HepG2 (cell line): ENCODE measurements at regions not wholly inside any gene's neighbourhood (a gene's known extent, or its start where the extent isn't known, plus 50 kb on each side); places are given as distances from the start of the nearest gene placed in this dataset.

Source experiments
- ATAC-seq: fragments of 200-7000 bp; cut with Tn5 transposase; 3 replicates; pipeline ENCODE4 v1.9.1; 2020; ENCODE audit warnings: mild to moderate bottlenecking, moderate library complexity
- BruUV-seq: library from RNA; stranded (reverse); fragments of 400-500 nt; replicated peaks from 2 replicates; lab custom pipeline; 2021; lab: Mats Ljungman, UMichigan
- CTCF ChIA-PET: fragments of 300-600 bp; formaldehyde crosslinking; extraction: SDS; loops from one replicate; lab custom pipeline; 2021; ENCODE audit warnings: low total read pairs, inconsistent platforms, low intra/inter-chr PET ratio; lab: Yijun Ruan, JAX
- POLR2A ChIA-PET: fragments of 350-600 bp; sonication (Branson Sonifier 250); formaldehyde crosslinking; loops from one replicate; lab custom pipeline; 2020; ENCODE audit warnings: antibody characterized with exemption, inconsistent platforms; lab: Yijun Ruan, JAX
- DNase-seq: peaks from one replicate; pipeline ENCODE4 v3.0.0-alpha.2; 2015; ENCODE audit warnings: low spot score
- FAIRE-seq: peaks from 3 replicates; lab custom pipeline; 2011; peaks lifted over from hg19 to GRCh38; lab: Jason Lieb, UNC
- H2AFZ ChIP-seq: one replicate; pipeline ENCODE4 v1.6.1; 2011; ENCODE audit warnings: low read length, inconsistent platforms
- H3K27ac ChIP-seq: fragments of 300-600 bp; 3 replicates; pipeline ENCODE4 v1.8.0; 2011; ENCODE audit warnings: mixed run types, mild to moderate bottlenecking, mixed read lengths, low read length, inconsistent platforms; ENCODE audit not compliant: insufficient read depth; ENCODE audit errors: extremely low read length
- H3K27me3 ChIP-seq, 2 experiments: fragments of 200-600 bp in 1 of 2; 2 replicates in 1 of 2; 3 replicates in 1 of 2; pipeline versions ENCODE4 v1.6.0 to v1.8.0; 2011; ENCODE audit warnings: low read length in 2 of 2, mild to moderate bottlenecking in 2 of 2, moderate library complexity in 2 of 2, inconsistent platforms in 1 of 2; ENCODE audit not compliant: insufficient read depth in 2 of 2, control insufficient read depth in 1 of 2
- H3K36me3 ChIP-seq, 2 experiments: fragments of 200-600 bp in 1 of 2; replicated peaks in 1 of 2; 2 replicates in 1 of 2; 3 replicates in 1 of 2; pipeline versions ENCODE4 v1.5.1 to v1.8.0; 2011; ENCODE audit warnings: low read length in 2 of 2, inconsistent platforms in 1 of 2; ENCODE audit not compliant: insufficient read depth in 2 of 2, control insufficient read depth in 1 of 2
- H3K4me1 ChIP-seq: 2 replicates; pipeline ENCODE4 v1.5.1; 2012; ENCODE audit warnings: low read length, inconsistent platforms; ENCODE audit not compliant: insufficient read depth
- H3K4me2 ChIP-seq: 2 replicates; pipeline ENCODE4 v1.6.0; 2011; ENCODE audit warnings: low read depth, low read length, inconsistent platforms
- H3K4me3 ChIP-seq, 3 experiments: fragments of 200-600 bp in 1 of 3; sonication (generic), shearing (Covaris generic) in 1 of 3; replicated peaks in 1 of 3; 2 replicates each; pipeline ENCODE4 v1.5.1; 2011 to 2016; ENCODE audit warnings: low read length in 3 of 3, inconsistent platforms in 2 of 3, low read depth in 2 of 3, mild to moderate bottlenecking in 2 of 3, control low read depth in 1 of 3, mixed read lengths in 1 of 3; ENCODE audit not compliant: insufficient read depth in 1 of 3
- H3K79me2 ChIP-seq: one replicate; pipeline ENCODE4 v1.6.1; 2011; ENCODE audit warnings: low read length, inconsistent platforms; ENCODE audit not compliant: insufficient read depth
- H3K9ac ChIP-seq: 2 replicates; pipeline ENCODE4 v1.6.0; 2011; ENCODE audit warnings: mild to moderate bottlenecking, low read depth, low read length, inconsistent platforms; ENCODE audit not compliant: insufficient read depth
- H3K9me3 ChIP-seq: 2 replicates; pipeline ENCODE4 v1.5.1; 2012; ENCODE audit warnings: mild to moderate bottlenecking, low read length
- H4K20me1 ChIP-seq: 2 replicates; pipeline ENCODE4 v1.6.0; 2011; ENCODE audit warnings: inconsistent platforms, mild to moderate bottlenecking, low read length, moderate library complexity; ENCODE audit not compliant: insufficient read depth
- ARNT2 ChIP-seq: sonication (generic); formaldehyde crosslinking; IDR thresholded peaks from 2 replicates; pipeline ENCODE4 v1.8.0; 2022; ENCODE audit warnings: mild to moderate bottlenecking, low read depth, missing genetic modification reagents, moderate library complexity
- BATF2 ChIP-seq: sonication (generic); formaldehyde crosslinking; IDR thresholded peaks from 2 replicates; pipeline ENCODE4 v1.8.0; 2022; ENCODE audit warnings: mild to moderate bottlenecking, missing genetic modification reagents, moderate library complexity
- DDIT3 ChIP-seq: sonication (generic); formaldehyde crosslinking; IDR thresholded peaks from 2 replicates; pipeline ENCODE4 v1.4.0; 2020; ENCODE audit warnings: mild to moderate bottlenecking, missing genetic modification reagents
- NFIC ChIP-seq: IDR thresholded peaks from 2 replicates; pipeline ENCODE4 v1.6.1; 2012; ENCODE audit warnings: mild to moderate bottlenecking, low read length, inconsistent platforms
- PRDM15 ChIP-seq: sonication (generic); formaldehyde crosslinking; IDR thresholded peaks from 2 replicates; pipeline ENCODE4 v1.4.0; 2020; ENCODE audit warnings: missing genetic modification reagents
- RXRA ChIP-seq: sonication (generic); formaldehyde crosslinking; IDR thresholded peaks from 2 replicates; pipeline ENCODE4 v1.5.1; 2020; ENCODE audit warnings: missing genetic modification reagents
- TCF12 ChIP-seq, 2 experiments: fragments of 450-650 bp in 1 of 2; sonication (generic) in 1 of 2; formaldehyde crosslinking in 1 of 2; IDR thresholded peaks; 2 replicates each; pipeline versions ENCODE4 v1.6.1 to v1.8.0; 2017 to 2022; ENCODE audit warnings: antibody characterized with exemption in 1 of 2, mild to moderate bottlenecking in 1 of 2, missing genetic modification reagents in 1 of 2, moderate library complexity in 1 of 2
- TIGD3 ChIP-seq: sonication (generic); formaldehyde crosslinking; IDR thresholded peaks from 2 replicates; pipeline ENCODE4 v1.5.1; 2020; ENCODE audit warnings: mild to moderate bottlenecking, missing genetic modification reagents, borderline replicate concordance
- U2AF1 ChIP-seq: fragments of 200-400 bp; formaldehyde crosslinking; optimal IDR thresholded peaks from 2 replicates; pipeline ENCODE3; 2017; ENCODE audit warnings: mild to moderate bottlenecking, low read depth, low read length
- ZIK1 ChIP-seq: sonication (generic); formaldehyde crosslinking; IDR thresholded peaks from 2 replicates; pipeline ENCODE4 v1.5.0; 2020; ENCODE audit warnings: mild to moderate bottlenecking, low read depth, missing genetic modification reagents, borderline replicate concordance
- WGBS: methylation state at CpG from one replicate; pipeline ENCODE4 v1.1.6; 2017; ENCODE audit warnings: low lambda C conversion rate; 5-methylcytosine and 5-hydroxymethylcytosine counted together
- in situ Hi-C: cut with HindIII; loops from 2 replicates; pipeline ENCODE4 v1.10.0; 2017; ENCODE audit warnings: low pct_unique_long_range_greater_than_20kb; ENCODE audit not compliant: extremely low pct_ligation_motif_present
- intact Hi-C: fragments of 100-400 bp; cut with micrococcal nuclease; formaldehyde crosslinking; loops from one replicate; pipeline ENCODE4 v1.10.0; 2022; ENCODE audit not compliant: unreplicated experiment

- Histone ChIP-seq H3K27ac (no peak overlapping the region), H3K79me2 (no peaks in the 10 kb centered on the region), H3K27me3 (peaks cover 0 to 3% of the 10 kb centered on the region in 2 experiments; a peak in 1 of 5 replicates), H3K4me3 (no peak overlapping the region), H2AFZ (no peak overlapping the region), H4K20me1 (no peaks in the 10 kb centered on the region), H3K4me1 (no peaks in the 10 kb centered on the region), H3K36me3 (no peaks in the 10 kb centered on the region), H3K9ac (no peak overlapping the region), H3K9me3 (no peaks in the 10 kb centered on the region), H3K4me2 (no peak overlapping the region)
- BruUV-seq = no TSS peak
- TF ChIP-seq TCF12 (IDR thresholded peaks at IDR 0.05) (no peak), TCF12 (CRISPR knock-in tag; IDR thresholded peaks at IDR 0.05) (no peak), PRDM15 (CRISPR knock-in tag) (no peak), U2AF1 (no peak), BATF2 (no peak), DDIT3 (CRISPR knock-in tag) (no peak), ARNT2 (CRISPR knock-in tag) (no peak), TIGD3 (CRISPR knock-in tag) (no peak), ZIK1 (CRISPR knock-in tag) (no peak), RXRA (CRISPR knock-in tag) (no peak), NFIC (no peak)
- ATAC-seq = no peak
- intact Hi-C loops (no loop called here), in situ Hi-C loops (no loop called here)
- WGBS = under 1% methylated on average over 3 of the region's 3 CpGs
- CTCF ChIA-PET = no interaction called here
- no peak for FAIRE-seq
- DNase-seq = no peak
- POLR2A ChIA-PET = no interaction called here
These were observed 322.7 kb upstream of the SEMA6A start for GRCh38 chr5:116897291-116897690.
